NT2/D1 (cell line): ENCODE measurements at regions not wholly inside any gene's neighbourhood (a gene's known extent, or its start where the extent isn't known, plus 50 kb on each side); places are given as distances from the start of the nearest gene placed in this dataset.

Experiments
- DNase-seq: peaks from one replicate; pipeline ENCODE4 v3.0.0-alpha.2; 2011; ENCODE audit warnings: low read depth, low spot score
- H3K27me3 ChIP-seq: 2 replicates; pipeline ENCODE4 v1.6.0; 2011; ENCODE audit warnings: mild to moderate bottlenecking; ENCODE audit not compliant: insufficient read length, insufficient read depth
- H3K36me3 ChIP-seq: 2 replicates; pipeline ENCODE4 v1.6.1; 2011; ENCODE audit warnings: mild to moderate bottlenecking, low read length, mixed read lengths; ENCODE audit not compliant: insufficient read depth, insufficient read length
- H3K4me1 ChIP-seq: 2 replicates; pipeline ENCODE4 v1.5.1; 2011; ENCODE audit not compliant: insufficient read depth, insufficient read length
- H3K4me3 ChIP-seq: 2 replicates; pipeline ENCODE4 v1.5.1; 2011; ENCODE audit warnings: low read depth; ENCODE audit not compliant: insufficient read length
- H3K9ac ChIP-seq: 2 replicates; pipeline ENCODE4 v1.6.0; 2011; ENCODE audit warnings: low read depth; ENCODE audit not compliant: insufficient read length
- H3K9me3 ChIP-seq: 2 replicates; pipeline ENCODE4 v1.5.1; 2011; ENCODE audit warnings: mild to moderate bottlenecking, low read length; ENCODE audit not compliant: insufficient read depth
- SUZ12 ChIP-seq: IDR thresholded peaks from 2 replicates; pipeline ENCODE4 v1.6.1; 2011; ENCODE audit not compliant: insufficient read length, insufficient read depth; ENCODE audit errors: extremely low read depth
- YY1 ChIP-seq: IDR thresholded peaks from 2 replicates; pipeline ENCODE4 v1.6.1; 2011; ENCODE audit not compliant: insufficient read length, insufficient read depth
- ZNF274 ChIP-seq: IDR thresholded peaks from 2 replicates; pipeline ENCODE4 v1.6.1; 2011; ENCODE audit warnings: mild to moderate bottlenecking, low read depth, low read length

- no peak for TF ChIP-seq YY1
- TF ChIP-seq SUZ12, result no peak
- TF ChIP-seq ZNF274, result no peak
- H3K36me3 ChIP-seq, result no peaks in the 10 kb centered on the region
- peaks cover 32% of the 10 kb centered on the region for H3K4me1 ChIP-seq
- no peaks in the 10 kb centered on the region for H3K27me3 ChIP-seq
- peak overlapping the region; percentile 37 for H3K9ac ChIP-seq
- H3K9me3 ChIP-seq, result no peaks in the 10 kb centered on the region
- no peak for DNase-seq
- no peak overlapping the region for H3K4me3 ChIP-seq
Measured at GRCh38 chr12:113766131-113766878, 199.8 kb downstream of the RBM19 start.

GRCh38 chr12:113764661-113765060 lies 201.5 kb downstream of the RBM19 start:
- no peak for TF ChIP-seq SUZ12
- no peak for TF ChIP-seq ZNF274
- TF ChIP-seq YY1, result no peak
- H3K4me3 ChIP-seq, result no peak overlapping the region

GRCh38 chr12:113762882-113763816 lies 203.0 kb downstream of the RBM19 start:
- no peak for DNase-seq
- Histone ChIP-seq H3K9ac (no peak overlapping the region), H3K9me3 (no peaks in the 10 kb centered on the region), H3K4me1 (peaks cover 22% of the 10 kb centered on the region), H3K27me3 (no peaks in the 10 kb centered on the region), H3K4me3 (no peak overlapping the region), H3K36me3 (no peaks in the 10 kb centered on the region)
- no peak for TF ChIP-seq YY1
- no peak for TF ChIP-seq ZNF274
- TF ChIP-seq SUZ12, result no peak

More at GRCh38 chr12:113764661-113765060, 201.5 kb downstream of the RBM19 start:
- no peaks in the 10 kb centered on the region for H3K9me3 ChIP-seq
- no peaks in the 10 kb centered on the region for H3K27me3 ChIP-seq
- peaks cover 29% of the 10 kb centered on the region for H3K4me1 ChIP-seq
- no peak overlapping the region for H3K9ac ChIP-seq
- no peaks in the 10 kb centered on the region for H3K36me3 ChIP-seq
- no peak for DNase-seq

GRCh38 chr12:113762155-113762881 lies 203.8 kb downstream of the RBM19 start:
- Histone ChIP-seq H3K9ac (peak overlapping the region; percentile 27), H3K9me3 (no peaks in the 10 kb centered on the region), H3K27me3 (no peaks in the 10 kb centered on the region), H3K36me3 (no peaks in the 10 kb centered on the region), H3K4me3 (no peak overlapping the region), H3K4me1 (peaks cover 20% of the 10 kb centered on the region)
- TF ChIP-seq YY1 (no peak), ZNF274 (no peak), SUZ12 (no peak)
- DNase-seq, result no peak

GRCh38 chr12:113759135-113759534 lies 207.0 kb downstream of the RBM19 start:
- TF ChIP-seq SUZ12 (no peak), YY1 (no peak), ZNF274 (no peak)
- no peaks in the 10 kb centered on the region for H3K27me3 ChIP-seq
- H3K4me3 ChIP-seq, result no peak overlapping the region
- DNase-seq, result no peak
- peaks cover 9% of the 10 kb centered on the region for H3K4me1 ChIP-seq
- no peak overlapping the region for H3K9ac ChIP-seq
- no peaks in the 10 kb centered on the region for H3K9me3 ChIP-seq
- H3K36me3 ChIP-seq, result no peaks in the 10 kb centered on the region

GRCh38 chr12:113758165-113758924 lies 207.8 kb downstream of the RBM19 start:
- H3K4me3 ChIP-seq, result no peak overlapping the region
- no peak for DNase-seq
- H3K9me3 ChIP-seq, result no peaks in the 10 kb centered on the region
- no peak for TF ChIP-seq YY1
- H3K4me1 ChIP-seq, result peaks cover 8% of the 10 kb centered on the region
- no peaks in the 10 kb centered on the region for H3K36me3 ChIP-seq
- no peaks in the 10 kb centered on the region for H3K27me3 ChIP-seq
- H3K9ac ChIP-seq, result no peak overlapping the region
